Stimulated activated CD8-positive, alpha-beta memory T cell treated with anti-CD3 and anti-CD28 coated beads, Interleukin-4, amount 100 ng/mL, for 4 hours (primary cell): ENCODE measurements at regions not wholly inside any gene's neighbourhood (a gene's known extent, or its start where the extent isn't known, plus 50 kb on each side); places are given as distances from the start of the nearest gene placed in this dataset.
"Not testable (repeated sequence)": the region's sequence is repeated elsewhere in the genome, so short reads cannot be mapped to it uniquely, and the experiment has no call there.

ENCODE experiments used
- DNase-seq, 2 donors: peaks; one replicate each; pipeline ENCODE4 v3.0.0-alpha.2; 2020; ENCODE audit warnings: low read depth in 2 of 2, low spot score in 1 of 2

- DNase-seq: no peak
Observed at GRCh38 chr2:133624551-133624950, 56.3 kb upstream of the NCKAP5 start.

DNA sequence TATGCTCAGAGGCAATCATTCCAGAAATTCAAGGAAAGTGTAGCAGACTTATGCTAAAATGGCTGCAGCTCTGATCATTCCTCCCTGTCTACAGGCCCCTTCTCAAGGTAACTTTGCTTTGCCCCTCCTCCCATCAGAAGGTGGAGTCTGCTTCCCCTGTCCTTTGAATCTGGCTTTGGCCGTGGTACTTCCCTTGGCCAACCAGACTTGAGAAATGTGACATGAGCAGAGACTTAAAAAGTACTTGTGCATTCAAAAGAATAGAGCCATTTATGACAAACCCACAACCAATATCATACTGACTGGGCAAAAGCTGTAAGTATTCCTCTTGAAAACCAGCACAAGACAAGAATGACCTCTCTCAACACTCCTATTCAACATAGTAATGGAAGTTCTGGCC, 59.5 kb upstream of the NCKAP5 start:
- no peak for DNase-seq

DNA sequence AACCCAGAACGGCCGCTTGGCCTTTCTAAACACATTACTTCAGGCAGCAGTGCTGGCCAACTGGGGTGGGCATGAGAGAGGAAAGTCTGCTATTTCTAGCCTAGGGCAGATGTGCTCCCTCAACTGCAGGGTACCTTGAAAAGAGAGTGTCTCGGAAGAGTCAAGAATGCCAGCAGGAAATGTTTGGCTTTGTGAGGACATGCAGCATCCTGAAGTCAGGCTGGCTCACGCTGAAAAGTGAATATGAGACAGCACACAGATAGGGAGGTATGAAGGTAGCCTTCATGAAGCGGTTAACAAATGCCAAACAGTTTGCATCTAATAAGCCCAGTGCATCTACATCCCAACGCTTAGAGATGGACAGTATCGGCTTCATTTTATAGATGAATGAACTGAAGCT, 65.0 kb upstream of the NCKAP5 start:
- DNase-seq: no peak

DNA sequence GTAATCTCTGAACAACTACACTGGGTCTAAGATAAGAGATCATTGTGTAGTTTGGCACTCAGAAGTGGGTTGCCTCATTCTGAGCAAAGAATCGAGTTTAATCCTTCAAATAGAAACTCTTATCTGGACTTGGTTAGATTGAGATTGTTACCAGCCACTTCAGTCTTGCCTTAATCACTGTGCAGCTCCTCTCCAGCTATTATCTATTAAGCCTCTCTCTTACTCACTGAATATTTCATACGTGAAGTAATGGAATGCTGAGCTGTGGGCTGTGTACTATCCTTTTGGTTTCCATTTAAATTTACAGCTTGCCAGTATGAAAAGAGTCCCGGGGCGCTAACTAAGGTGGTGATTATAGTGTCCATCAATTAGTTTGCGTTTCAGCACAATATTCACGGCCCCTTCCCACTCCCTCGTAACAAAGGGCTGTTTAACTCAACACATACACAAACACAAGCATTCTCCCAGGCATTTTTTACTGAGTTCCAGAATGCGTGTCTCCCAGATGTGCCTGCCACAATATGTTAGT, 65.7 kb upstream of the NCKAP5 start:
- no peak for DNase-seq

GRCh38 chr2:133635131-133635530, 66.9 kb upstream of the NCKAP5 start:
- no peak for DNase-seq

GRCh38 chr2:133636287-133636686, 68.0 kb upstream of the NCKAP5 start:
- no peak for DNase-seq

DNA sequence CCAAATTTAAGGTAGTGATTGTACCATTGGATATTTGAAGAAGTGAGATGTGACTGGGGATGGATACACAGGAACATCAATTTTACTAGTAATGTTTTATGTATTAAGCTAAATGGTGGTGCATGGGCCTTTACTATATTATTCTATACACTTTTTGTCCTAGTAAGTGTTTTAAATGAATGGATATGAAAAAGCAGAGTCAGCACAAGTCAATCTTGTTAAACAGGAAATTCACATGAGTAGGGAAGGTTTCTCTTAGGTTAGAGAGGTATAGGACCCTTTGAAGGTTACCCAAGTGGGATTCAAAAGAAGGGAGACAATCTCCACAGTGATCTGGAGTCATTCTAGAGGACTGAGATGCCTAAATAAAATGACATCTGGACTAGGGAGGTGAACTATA, 71.8 kb upstream of the NCKAP5 start:
- DNase-seq: no peak

- DNase-seq: no peak
Observed at GRCh38 chr2:133641497-133641896, 73.2 kb upstream of the NCKAP5 start.

DNA sequence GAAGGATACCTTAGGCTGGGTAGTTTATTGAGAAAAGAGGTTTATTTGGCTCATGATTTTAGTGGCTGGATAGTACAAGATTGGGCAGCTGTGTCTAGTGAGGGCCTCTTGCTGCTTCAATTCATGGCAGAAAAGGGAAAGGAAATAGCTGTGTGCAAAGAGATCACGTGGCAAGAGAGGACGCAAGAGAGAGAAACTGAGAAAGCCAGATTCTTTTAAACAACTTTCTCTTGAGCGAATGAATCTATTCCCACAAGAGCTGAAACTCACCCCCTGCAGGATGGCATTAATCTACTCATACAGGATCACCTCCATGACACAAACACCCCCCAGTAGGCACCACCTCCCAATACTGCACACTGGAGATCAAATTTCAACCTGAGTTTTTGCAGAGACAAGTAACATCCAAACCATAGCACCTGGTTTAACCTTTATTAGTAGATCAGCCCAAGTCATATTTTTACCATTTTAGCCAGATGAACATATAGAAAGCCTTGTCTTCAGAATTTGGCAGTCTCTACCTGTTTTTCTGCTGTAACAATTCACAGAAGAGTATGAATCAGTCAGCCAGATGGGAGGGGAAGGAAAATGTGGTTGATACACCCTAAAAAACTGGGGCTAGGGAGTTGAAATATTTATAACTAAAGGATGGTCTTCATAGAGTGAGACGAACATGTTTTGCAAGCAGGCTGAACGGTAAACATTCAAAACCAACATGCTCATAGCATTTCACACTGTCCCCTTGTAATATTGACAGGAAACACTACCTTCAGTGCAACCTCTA, 73.9 kb upstream of the NCKAP5 start:
- no peak for DNase-seq

DNA sequence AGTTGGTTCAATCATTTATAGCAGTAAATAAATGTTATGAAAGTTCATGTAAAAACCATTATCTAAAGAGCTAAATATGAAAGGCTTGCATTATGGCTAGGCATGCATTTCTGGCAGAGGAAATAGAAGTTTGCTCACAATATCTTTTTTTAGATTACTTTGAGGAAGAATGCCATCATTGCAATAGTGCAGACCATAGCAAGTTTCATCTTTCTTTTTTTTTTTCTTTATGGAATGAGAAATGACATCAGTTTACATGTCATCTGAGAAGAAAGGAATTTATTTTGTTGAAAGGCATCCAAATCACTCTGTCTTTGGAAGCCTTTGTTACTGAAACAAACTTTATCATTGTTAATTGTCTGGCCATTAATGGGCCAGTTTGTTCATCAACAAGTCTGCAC, 74.5 kb upstream of the NCKAP5 start:
- DNase-seq: no peak

DNA sequence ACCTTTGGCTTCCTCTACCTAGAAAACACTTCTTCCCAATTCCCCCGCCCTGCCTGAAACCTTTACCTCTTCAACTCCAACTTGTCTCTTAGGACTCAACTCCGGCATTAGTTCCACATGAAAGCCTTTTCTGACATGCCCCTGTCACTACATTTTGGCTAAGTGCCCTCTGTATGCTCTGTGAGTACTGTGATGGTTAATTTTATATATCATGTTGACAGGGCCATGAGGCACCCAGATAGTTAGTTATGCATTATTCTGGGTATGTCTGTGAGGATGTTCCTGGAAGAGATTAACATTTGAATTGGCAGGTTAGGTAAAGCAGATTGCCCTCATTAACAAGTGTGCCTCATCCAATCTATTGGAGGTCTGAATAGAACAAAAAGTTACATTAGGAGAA, 75.6 kb upstream of the NCKAP5 start:
- DNase-seq: no peak

DNA sequence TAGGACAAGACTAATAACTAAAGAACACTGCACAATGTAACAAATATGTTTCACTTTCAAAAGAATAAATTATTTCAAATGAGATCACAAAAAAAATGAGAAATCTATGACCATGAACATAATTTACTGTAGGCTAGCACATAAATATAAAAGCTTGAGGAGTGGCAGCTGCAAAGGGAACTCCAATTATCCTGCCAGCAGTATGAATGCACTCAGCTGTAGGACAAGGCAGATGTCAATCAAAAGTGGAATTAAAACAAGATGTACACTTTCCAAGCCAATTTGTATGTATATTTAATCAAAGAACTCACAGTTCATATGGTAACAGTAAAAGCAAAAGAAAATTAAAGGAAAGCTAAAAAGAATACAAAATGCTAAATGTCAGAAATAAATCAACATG, 76.6 kb upstream of the NCKAP5 start:
- no peak for DNase-seq

DNA sequence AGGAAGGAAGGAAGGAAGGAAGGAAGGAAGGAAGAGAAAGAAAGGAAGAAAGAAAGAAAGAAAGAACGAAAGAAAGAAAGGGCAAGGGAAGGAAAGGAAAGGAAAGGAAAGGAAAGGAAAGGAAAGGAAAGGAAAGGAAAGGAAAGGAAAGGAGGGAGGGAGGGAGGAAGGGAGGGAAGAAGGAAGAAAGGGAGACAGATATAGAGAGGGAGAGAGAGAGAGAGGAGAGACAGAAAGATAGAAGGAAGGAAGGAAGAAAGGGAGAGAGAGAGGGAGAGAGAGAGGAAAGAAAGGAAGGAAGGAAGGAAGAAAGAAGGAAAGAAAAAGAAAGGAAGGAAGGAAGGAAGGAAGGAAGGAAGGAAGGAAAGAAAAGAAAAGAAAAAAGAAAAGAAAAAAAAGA, 79.1 kb upstream of the NCKAP5 start:
- DNase-seq: not testable (repeated sequence)

GRCh38 chr2:133651861-133652260, 83.6 kb upstream of the NCKAP5 start:
- DNase-seq: no peak

- DNase-seq: no peak
Observed at GRCh38 chr2:133652398-133652797, 84.1 kb upstream of the NCKAP5 start.

GRCh38 chr2:133653056-133653455, 84.8 kb upstream of the NCKAP5 start:
- DNase-seq: no peak

GRCh38 chr2:133654949-133655348, 86.7 kb upstream of the NCKAP5 start:
- DNase-seq: no peak

DNA sequence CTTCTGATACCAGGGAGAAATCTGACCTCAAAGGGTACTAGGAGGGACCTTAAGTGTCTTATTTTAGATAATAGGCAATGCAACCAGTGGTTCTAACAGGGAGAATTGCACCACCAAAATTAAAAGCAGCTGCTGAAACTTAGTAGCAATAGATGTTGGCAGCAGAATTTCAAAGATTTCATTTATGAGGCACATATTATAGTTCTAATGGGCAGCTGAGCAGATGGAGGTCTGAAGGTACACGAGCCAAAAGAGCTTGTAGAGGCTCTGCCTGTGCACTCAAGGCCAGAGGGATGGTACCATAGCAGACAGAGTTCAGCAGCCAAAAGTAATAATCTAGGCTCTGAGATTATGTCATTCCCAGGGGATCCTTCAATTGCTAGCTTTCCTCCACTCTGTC, 87.3 kb upstream of the NCKAP5 start:
- DNase-seq: no peak

- DNase-seq: no peak
Observed at GRCh38 chr2:133657591-133657990, 89.3 kb upstream of the NCKAP5 start.

- DNase-seq: no peak
Observed at GRCh38 chr2:133658020-133658903, 90.0 kb upstream of the NCKAP5 start.

DNA sequence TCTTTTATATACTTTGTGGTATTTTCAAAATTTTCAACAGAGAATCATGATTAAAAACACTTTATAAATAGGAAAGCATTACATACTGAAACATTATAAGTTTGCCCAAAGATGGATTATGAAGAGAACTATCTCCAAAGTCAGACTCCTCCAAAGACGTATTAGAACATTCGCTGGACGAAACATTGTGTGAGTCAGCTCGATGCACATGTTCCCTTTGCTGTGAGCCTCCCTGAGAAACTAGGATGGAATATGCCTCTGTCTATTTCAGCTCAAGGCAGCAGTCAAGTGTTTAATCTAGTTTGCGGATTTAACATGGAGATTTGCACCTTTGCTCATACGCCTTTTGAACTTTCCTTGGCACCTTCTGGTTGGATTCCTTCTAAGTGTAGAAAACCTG, 92.2 kb upstream of the NCKAP5 start:
- no peak for DNase-seq

- DNase-seq: no peak
Observed at GRCh38 chr2:133661392-133661791, 93.1 kb upstream of the NCKAP5 start.
